ENCODE measurements at regions not wholly inside any gene's neighbourhood (a gene's known extent, or its start where the extent isn't known, plus 50 kb on each side); places are given as distances from the start of the nearest gene placed in this dataset.

DNA sequence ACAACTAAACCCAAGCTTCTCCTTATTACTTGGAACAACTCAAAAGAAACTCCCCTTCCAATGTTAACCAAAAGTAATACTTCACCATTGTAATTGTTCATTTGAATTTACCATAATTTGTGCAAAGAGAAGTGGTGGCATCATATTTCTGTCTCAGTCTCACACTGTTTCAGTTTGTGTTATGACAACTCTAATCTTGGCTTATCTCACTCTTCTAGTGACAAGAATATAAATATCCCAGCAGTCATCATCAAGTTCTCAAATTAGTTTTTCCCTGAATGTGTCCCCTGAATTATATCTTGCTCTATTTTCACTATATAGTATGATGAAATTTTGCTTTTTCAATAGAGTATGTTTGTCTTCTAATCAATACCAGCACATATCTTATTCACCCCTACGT lies 681.4 kb upstream of the PRR20A start (continued):
- TF ChIP-seq TAF1 (IDR thresholded peaks at IDR 0.05; ENCODE audit: low read depth, low read length) (no peak), KDM5A (IDR thresholded peaks at IDR 0.05; ENCODE audit: low read length) (no peak)

All from H1 (cell line).